ENCODE measurements at regions not wholly inside any gene's neighbourhood (a gene's known extent, or its start where the extent isn't known, plus 50 kb on each side); places are given as distances from the start of the nearest gene placed in this dataset.

- DNase-seq, result no peak
Observed at GRCh38 chr12:116497051-116497591, 62.1 kb upstream of the MAP1LC3B2 start.

- no peak for DNase-seq
Observed at GRCh38 chr12:116498471-116498870, 60.7 kb upstream of the MAP1LC3B2 start.

GRCh38 chr12:116502141-116502725, 56.9 kb upstream of the MAP1LC3B2 start:
- no peak for DNase-seq

- DNase-seq, result no peak
Observed at GRCh38 chr12:116502989-116503496, 56.1 kb upstream of the MAP1LC3B2 start.

- DNase-seq, result no peak
Observed at GRCh38 chr12:116504438-116504837, 54.7 kb upstream of the MAP1LC3B2 start.

- no peak for DNase-seq
Observed at GRCh38 chr12:116506697-116507064, 52.5 kb upstream of the MAP1LC3B2 start.

GRCh38 chr12:116508145-116509121, 50.7 kb upstream of the MAP1LC3B2 start:
- no peak for DNase-seq
